Activated CD4-positive, alpha-beta T cell treated with anti-CD3 and anti-CD28 coated beads, Interleukin-2, amount 50 U/mL, for 4 hours (primary cell): ENCODE measurements at regions not wholly inside any gene's neighbourhood (a gene's known extent, or its start where the extent isn't known, plus 50 kb on each side); places are given as distances from the start of the nearest gene placed in this dataset.

Experiments used
- DNase-seq, 2 experiments: peaks; one replicate each; pipeline ENCODE4 v3.0.0-alpha.2; 2020

GRCh38 chr2:220892018-220892634 is 680.0 kb downstream of the EPHA4 start:
- DNase-seq = no peak

- no peak for DNase-seq
Observed at GRCh38 chr2:220893411-220893810, 678.7 kb downstream of the EPHA4 start.

- no peak for DNase-seq
Observed at GRCh38 chr2:220894069-220894468, 678.0 kb downstream of the EPHA4 start.

- DNase-seq = no peak
Observed at GRCh38 chr2:220899492-220899891, 672.6 kb downstream of the EPHA4 start.

GRCh38 chr2:220904015-220904414 is 668.1 kb downstream of the EPHA4 start:
- no peak for DNase-seq

- no peak for DNase-seq
Observed at GRCh38 chr2:220913384-220913783, 658.7 kb downstream of the EPHA4 start.

GRCh38 chr2:220915092-220915623 is 656.9 kb downstream of the EPHA4 start:
- DNase-seq = no peak

- DNase-seq = no peak
Observed at GRCh38 chr2:220916931-220917330, 655.2 kb downstream of the EPHA4 start.

- DNase-seq = no peak
Observed at GRCh38 chr2:220930271-220931076, 641.6 kb downstream of the EPHA4 start.

GRCh38 chr2:220931491-220931890 is 640.6 kb downstream of the EPHA4 start:
- DNase-seq = no peak

- DNase-seq = no peak
Observed at GRCh38 chr2:220932041-220932440, 640.1 kb downstream of the EPHA4 start.

- DNase-seq = no peak
Observed at GRCh38 chr2:220935789-220936321, 636.2 kb downstream of the EPHA4 start.

- DNase-seq = no peak
Observed at GRCh38 chr2:220936641-220937197, 635.4 kb downstream of the EPHA4 start.

GRCh38 chr2:220937245-220937644 is 634.9 kb downstream of the EPHA4 start:
- no peak for DNase-seq

GRCh38 chr2:220940646-220941045 is 631.5 kb downstream of the EPHA4 start:
- DNase-seq = no peak

GRCh38 chr2:220941683-220942082 is 630.4 kb downstream of the EPHA4 start:
- DNase-seq = no peak

- no peak for DNase-seq
Observed at GRCh38 chr2:220946552-220946951, 625.6 kb downstream of the EPHA4 start.

- no peak for DNase-seq
Observed at GRCh38 chr2:220948579-220948978, 623.5 kb downstream of the EPHA4 start.

GRCh38 chr2:220949466-220949865 is 622.6 kb downstream of the EPHA4 start:
- no peak for DNase-seq

- DNase-seq = no peak
Observed at GRCh38 chr2:220955776-220956175, 616.3 kb downstream of the EPHA4 start.

GRCh38 chr2:220956429-220956828 is 615.7 kb downstream of the EPHA4 start:
- DNase-seq = no peak

- DNase-seq = no peak
Observed at GRCh38 chr2:220959391-220959802, 612.7 kb downstream of the EPHA4 start.

GRCh38 chr2:220961143-220961860 is 610.8 kb downstream of the EPHA4 start:
- DNase-seq = no peak
